GM23338 (cell line): ENCODE measurements at regions not wholly inside any gene's neighbourhood (a gene's known extent, or its start where the extent isn't known, plus 50 kb on each side); places are given as distances from the start of the nearest gene placed in this dataset.

ENCODE experiments used
- ATAC-seq: fragments of 200-7000 bp; cut with Tn5 transposase; 3 replicates; pipeline ENCODE4 v1.9.1; 2020
- DNase-seq: peaks from one replicate; pipeline ENCODE4 v3.0.0-alpha.2; 2015; ENCODE audit warnings: low spot score
- H2AFZ ChIP-seq: fragments of 200-600 bp; sonication (generic); 2 replicates; pipeline ENCODE4 v1.8.0; 2016; ENCODE audit warnings: antibody characterized with exemption, mild to moderate bottlenecking, moderate library complexity
- H3F3A ChIP-seq: fragments of 200-600 bp; sonication (generic); replicated peaks from 2 replicates; pipeline ENCODE4 v1.8.0; 2017; ENCODE audit warnings: antibody characterized with exemption, mixed run types, low read depth
- H3K27ac ChIP-seq: fragments of 200-600 bp; sonication (generic); 2 replicates; pipeline ENCODE4 v1.6.1; 2016; ENCODE audit warnings: low read depth
- H3K27me3 ChIP-seq: fragments of 200-600 bp; sonication (generic); 2 replicates; pipeline ENCODE4 v1.8.0; 2016; ENCODE audit warnings: mild to moderate bottlenecking, mixed run types, moderate library complexity; ENCODE audit not compliant: insufficient read depth
- H3K36me3 ChIP-seq: fragments of 200-600 bp; sonication (generic); 2 replicates; pipeline ENCODE4 v1.8.0; 2016; ENCODE audit warnings: mild to moderate bottlenecking; ENCODE audit not compliant: insufficient read depth
- H3K4me1 ChIP-seq: fragments of 200-600 bp; sonication (generic); 2 replicates; pipeline ENCODE4 v1.8.0; 2016; ENCODE audit warnings: mild to moderate bottlenecking, moderate library complexity; ENCODE audit not compliant: insufficient read depth
- H3K4me2 ChIP-seq: fragments of 200-600 bp; sonication (generic); 2 replicates; pipeline ENCODE4 v1.7.1; 2017; ENCODE audit warnings: mixed run types
- H3K4me3 ChIP-seq: fragments of 200-600 bp; sonication (generic); 2 replicates; pipeline ENCODE4 v1.6.1; 2016; ENCODE audit warnings: mixed run types
- H3K79me2 ChIP-seq: fragments of 200-600 bp; sonication (generic); replicated peaks from 2 replicates; pipeline ENCODE4 v1.8.0; 2017; ENCODE audit warnings: mild to moderate bottlenecking; ENCODE audit not compliant: insufficient read depth
- H3K9me2 ChIP-seq: fragments of 200-600 bp; sonication (generic); 2 replicates; pipeline ENCODE4 v1.8.0; 2017; ENCODE audit not compliant: insufficient read depth
- H4K20me1 ChIP-seq: fragments of 200-600 bp; sonication (generic); replicated peaks from 2 replicates; pipeline ENCODE4 v1.8.0; 2017; ENCODE audit warnings: mild to moderate bottlenecking; ENCODE audit not compliant: insufficient read depth
- H3K27ac Mint-ChIP-seq: 2 replicates; pipeline ENCODE4 v1.8.0; 2020; ENCODE audit warnings: inconsistent platforms, mild to moderate bottlenecking, moderate library complexity, mixed read lengths
- H3K27me3 Mint-ChIP-seq: 3 replicates; pipeline ENCODE4 v1.8.0; 2022; ENCODE audit warnings: low read depth, mild to moderate bottlenecking, moderate library complexity, mixed read lengths, inconsistent platforms; ENCODE audit not compliant: insufficient read depth, poor library complexity
- H3K36me3 Mint-ChIP-seq: 3 replicates; pipeline ENCODE4 v1.8.0; 2021; ENCODE audit warnings: low read depth, mild to moderate bottlenecking, inconsistent platforms, moderate library complexity, mixed read lengths
- H3K4me1 Mint-ChIP-seq: 3 replicates; pipeline ENCODE4 v1.8.0; 2020; ENCODE audit warnings: mild to moderate bottlenecking, inconsistent platforms, mixed read lengths
- H3K4me3 Mint-ChIP-seq: 3 replicates; pipeline ENCODE4 v1.8.0; 2021; ENCODE audit warnings: moderate library complexity, mild to moderate bottlenecking, inconsistent platforms, mixed read lengths
- H3K9me3 Mint-ChIP-seq: 3 replicates; pipeline ENCODE4 v1.8.0; 2020; ENCODE audit warnings: moderate library complexity, mild to moderate bottlenecking, inconsistent platforms, mixed read lengths
- CREB1 ChIP-seq: fragments of 250-450 bp; sonication (Bioruptor Pico); IDR thresholded peaks from 2 replicates; pipeline ENCODE4 v1.5.0; 2020; ENCODE audit warnings: low read depth, mild to moderate bottlenecking, moderate library complexity
- JUNB ChIP-seq: IDR thresholded peaks from one replicate; pipeline ENCODE4 v1.6.1; 2016; ENCODE audit warnings: antibody characterized with exemption; ENCODE audit not compliant: unreplicated experiment
- POLR2AphosphoS5 ChIP-seq: IDR thresholded peaks from 2 replicates; pipeline ENCODE4 v1.6.1; 2016; ENCODE audit warnings: antibody characterized with exemption, low read depth
- STAT1 ChIP-seq: IDR thresholded peaks from one replicate; pipeline ENCODE4 v1.6.1; 2016; ENCODE audit warnings: antibody characterized with exemption; ENCODE audit not compliant: unreplicated experiment
- TF ChIP-seq, protein P1 (sequence below): IDR thresholded peaks from 2 replicates; pipeline ENCODE4 v1.6.1; 2016; ENCODE audit warnings: antibody characterized with exemption
- TF ChIP-seq, protein P2 (sequence below), 2 experiments: fragments of 200-600 bp in 1 of 2; sonication (generic) in 1 of 2; conservative IDR thresholded peaks; 2 replicates each; pipeline versions ENCODE4 v1.5.1 to v1.6.1; 2016 to 2017; ENCODE audit warnings: antibody characterized with exemption in 2 of 2, low read depth in 2 of 2, mild to moderate bottlenecking in 2 of 2, moderate library complexity in 1 of 2
- TF ChIP-seq, protein P3 (sequence below): fragments of 250-450 bp; sonication (Bioruptor Pico); IDR thresholded peaks from 2 replicates; pipeline ENCODE4 v1.5.0; 2020; ENCODE audit warnings: mild to moderate bottlenecking, moderate library complexity

DNA sequence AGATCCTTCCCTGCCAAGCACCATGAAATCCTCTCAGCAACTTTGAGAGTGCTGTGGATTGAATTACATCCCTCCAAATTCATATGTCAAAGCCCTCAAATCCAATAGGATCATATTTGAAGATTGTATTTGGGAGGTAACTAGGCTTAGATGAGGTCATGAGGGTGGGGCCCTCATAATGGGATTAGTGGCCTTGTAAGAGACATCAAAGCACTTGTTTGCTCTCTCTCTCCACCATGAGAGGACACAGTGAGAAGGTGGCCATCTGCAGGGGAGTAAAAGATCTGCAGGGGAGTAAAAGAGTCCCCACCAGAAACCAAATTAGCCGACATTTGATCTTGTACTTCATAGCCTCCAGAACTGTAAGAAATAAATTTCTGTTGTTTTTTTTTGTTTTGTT lies 298.2 kb downstream of the SAMD5 start:
- Histone ChIP-seq H2AFZ (no peak overlapping the region), H3K79me2 (no peaks in the 10 kb centered on the region), H3K27ac (no peak overlapping the region), H3K9me2 (no peaks in the 10 kb centered on the region), H3K4me3 (no peak overlapping the region), H3K27me3 (no peaks in the 10 kb centered on the region), H3K4me1 (no peaks in the 10 kb centered on the region), H4K20me1 (no peaks in the 10 kb centered on the region), H3K36me3 (no peaks in the 10 kb centered on the region), H3K4me2 (no peak overlapping the region), H3F3A (no peaks in the 10 kb centered on the region)
- no peaks in the 10 kb centered on the region for H3K27me3 Mint-ChIP-seq
- no peaks in the 10 kb centered on the region for H3K36me3 Mint-ChIP-seq
- TF ChIP-seq JUNB: no peak
- TF ChIP-seq, protein P1, sequence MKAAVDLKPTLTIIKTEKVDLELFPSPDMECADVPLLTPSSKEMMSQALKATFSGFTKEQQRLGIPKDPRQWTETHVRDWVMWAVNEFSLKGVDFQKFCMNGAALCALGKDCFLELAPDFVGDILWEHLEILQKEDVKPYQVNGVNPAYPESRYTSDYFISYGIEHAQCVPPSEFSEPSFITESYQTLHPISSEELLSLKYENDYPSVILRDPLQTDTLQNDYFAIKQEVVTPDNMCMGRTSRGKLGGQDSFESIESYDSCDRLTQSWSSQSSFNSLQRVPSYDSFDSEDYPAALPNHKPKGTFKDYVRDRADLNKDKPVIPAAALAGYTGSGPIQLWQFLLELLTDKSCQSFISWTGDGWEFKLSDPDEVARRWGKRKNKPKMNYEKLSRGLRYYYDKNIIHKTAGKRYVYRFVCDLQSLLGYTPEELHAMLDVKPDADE: no peak
- TF ChIP-seq, protein P2, sequence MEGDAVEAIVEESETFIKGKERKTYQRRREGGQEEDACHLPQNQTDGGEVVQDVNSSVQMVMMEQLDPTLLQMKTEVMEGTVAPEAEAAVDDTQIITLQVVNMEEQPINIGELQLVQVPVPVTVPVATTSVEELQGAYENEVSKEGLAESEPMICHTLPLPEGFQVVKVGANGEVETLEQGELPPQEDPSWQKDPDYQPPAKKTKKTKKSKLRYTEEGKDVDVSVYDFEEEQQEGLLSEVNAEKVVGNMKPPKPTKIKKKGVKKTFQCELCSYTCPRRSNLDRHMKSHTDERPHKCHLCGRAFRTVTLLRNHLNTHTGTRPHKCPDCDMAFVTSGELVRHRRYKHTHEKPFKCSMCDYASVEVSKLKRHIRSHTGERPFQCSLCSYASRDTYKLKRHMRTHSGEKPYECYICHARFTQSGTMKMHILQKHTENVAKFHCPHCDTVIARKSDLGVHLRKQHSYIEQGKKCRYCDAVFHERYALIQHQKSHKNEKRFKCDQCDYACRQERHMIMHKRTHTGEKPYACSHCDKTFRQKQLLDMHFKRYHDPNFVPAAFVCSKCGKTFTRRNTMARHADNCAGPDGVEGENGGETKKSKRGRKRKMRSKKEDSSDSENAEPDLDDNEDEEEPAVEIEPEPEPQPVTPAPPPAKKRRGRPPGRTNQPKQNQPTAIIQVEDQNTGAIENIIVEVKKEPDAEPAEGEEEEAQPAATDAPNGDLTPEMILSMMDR (conservative IDR thresholded peaks at IDR 0.05; ENCODE audit: low read depth in 2 of 2): peak; percentile 38 to 39; a peak in 3 of 4 replicates
- no peak for TF ChIP-seq CREB1
- no peak for TF ChIP-seq POLR2AphosphoS5
- H3K4me1 Mint-ChIP-seq: no peaks in the 10 kb centered on the region
- H3K27ac Mint-ChIP-seq: no peak overlapping the region
- no peak for ATAC-seq
- peaks cover 8% of the 10 kb centered on the region for H3K9me3 Mint-ChIP-seq
- DNase-seq: no peak
- no peak overlapping the region for H3K4me3 Mint-ChIP-seq

DNA sequence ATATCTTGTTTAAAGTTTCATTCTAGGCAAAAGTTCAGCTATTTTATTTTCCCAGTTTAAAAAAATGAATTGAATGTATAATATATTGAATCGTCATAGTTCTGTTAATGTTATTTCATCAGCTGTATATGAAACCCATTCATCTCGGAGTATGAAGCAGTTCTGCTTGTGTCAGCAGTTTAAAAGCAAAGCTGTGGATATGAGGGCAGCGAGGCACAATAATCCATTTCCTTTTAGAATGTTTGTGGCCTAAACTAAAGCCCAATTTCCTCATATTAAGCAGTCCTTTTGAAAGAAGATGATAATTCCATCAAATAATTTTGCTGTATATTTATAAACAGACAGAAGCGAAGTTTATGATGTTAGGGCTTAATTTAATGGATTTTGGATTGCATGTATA lies 300.1 kb downstream of the SAMD5 start:
- Histone ChIP-seq H3K27me3 (no peaks in the 10 kb centered on the region), H3K36me3 (no peaks in the 10 kb centered on the region), H3K9me2 (no peaks in the 10 kb centered on the region), H3K79me2 (no peaks in the 10 kb centered on the region), H3K4me1 (no peaks in the 10 kb centered on the region), H3K27ac (no peak overlapping the region), H4K20me1 (no peaks in the 10 kb centered on the region), H3K4me3 (no peak overlapping the region), H2AFZ (no peak overlapping the region), H3F3A (no peaks in the 10 kb centered on the region), H3K4me2 (no peak overlapping the region)
- TF ChIP-seq, protein P3, sequence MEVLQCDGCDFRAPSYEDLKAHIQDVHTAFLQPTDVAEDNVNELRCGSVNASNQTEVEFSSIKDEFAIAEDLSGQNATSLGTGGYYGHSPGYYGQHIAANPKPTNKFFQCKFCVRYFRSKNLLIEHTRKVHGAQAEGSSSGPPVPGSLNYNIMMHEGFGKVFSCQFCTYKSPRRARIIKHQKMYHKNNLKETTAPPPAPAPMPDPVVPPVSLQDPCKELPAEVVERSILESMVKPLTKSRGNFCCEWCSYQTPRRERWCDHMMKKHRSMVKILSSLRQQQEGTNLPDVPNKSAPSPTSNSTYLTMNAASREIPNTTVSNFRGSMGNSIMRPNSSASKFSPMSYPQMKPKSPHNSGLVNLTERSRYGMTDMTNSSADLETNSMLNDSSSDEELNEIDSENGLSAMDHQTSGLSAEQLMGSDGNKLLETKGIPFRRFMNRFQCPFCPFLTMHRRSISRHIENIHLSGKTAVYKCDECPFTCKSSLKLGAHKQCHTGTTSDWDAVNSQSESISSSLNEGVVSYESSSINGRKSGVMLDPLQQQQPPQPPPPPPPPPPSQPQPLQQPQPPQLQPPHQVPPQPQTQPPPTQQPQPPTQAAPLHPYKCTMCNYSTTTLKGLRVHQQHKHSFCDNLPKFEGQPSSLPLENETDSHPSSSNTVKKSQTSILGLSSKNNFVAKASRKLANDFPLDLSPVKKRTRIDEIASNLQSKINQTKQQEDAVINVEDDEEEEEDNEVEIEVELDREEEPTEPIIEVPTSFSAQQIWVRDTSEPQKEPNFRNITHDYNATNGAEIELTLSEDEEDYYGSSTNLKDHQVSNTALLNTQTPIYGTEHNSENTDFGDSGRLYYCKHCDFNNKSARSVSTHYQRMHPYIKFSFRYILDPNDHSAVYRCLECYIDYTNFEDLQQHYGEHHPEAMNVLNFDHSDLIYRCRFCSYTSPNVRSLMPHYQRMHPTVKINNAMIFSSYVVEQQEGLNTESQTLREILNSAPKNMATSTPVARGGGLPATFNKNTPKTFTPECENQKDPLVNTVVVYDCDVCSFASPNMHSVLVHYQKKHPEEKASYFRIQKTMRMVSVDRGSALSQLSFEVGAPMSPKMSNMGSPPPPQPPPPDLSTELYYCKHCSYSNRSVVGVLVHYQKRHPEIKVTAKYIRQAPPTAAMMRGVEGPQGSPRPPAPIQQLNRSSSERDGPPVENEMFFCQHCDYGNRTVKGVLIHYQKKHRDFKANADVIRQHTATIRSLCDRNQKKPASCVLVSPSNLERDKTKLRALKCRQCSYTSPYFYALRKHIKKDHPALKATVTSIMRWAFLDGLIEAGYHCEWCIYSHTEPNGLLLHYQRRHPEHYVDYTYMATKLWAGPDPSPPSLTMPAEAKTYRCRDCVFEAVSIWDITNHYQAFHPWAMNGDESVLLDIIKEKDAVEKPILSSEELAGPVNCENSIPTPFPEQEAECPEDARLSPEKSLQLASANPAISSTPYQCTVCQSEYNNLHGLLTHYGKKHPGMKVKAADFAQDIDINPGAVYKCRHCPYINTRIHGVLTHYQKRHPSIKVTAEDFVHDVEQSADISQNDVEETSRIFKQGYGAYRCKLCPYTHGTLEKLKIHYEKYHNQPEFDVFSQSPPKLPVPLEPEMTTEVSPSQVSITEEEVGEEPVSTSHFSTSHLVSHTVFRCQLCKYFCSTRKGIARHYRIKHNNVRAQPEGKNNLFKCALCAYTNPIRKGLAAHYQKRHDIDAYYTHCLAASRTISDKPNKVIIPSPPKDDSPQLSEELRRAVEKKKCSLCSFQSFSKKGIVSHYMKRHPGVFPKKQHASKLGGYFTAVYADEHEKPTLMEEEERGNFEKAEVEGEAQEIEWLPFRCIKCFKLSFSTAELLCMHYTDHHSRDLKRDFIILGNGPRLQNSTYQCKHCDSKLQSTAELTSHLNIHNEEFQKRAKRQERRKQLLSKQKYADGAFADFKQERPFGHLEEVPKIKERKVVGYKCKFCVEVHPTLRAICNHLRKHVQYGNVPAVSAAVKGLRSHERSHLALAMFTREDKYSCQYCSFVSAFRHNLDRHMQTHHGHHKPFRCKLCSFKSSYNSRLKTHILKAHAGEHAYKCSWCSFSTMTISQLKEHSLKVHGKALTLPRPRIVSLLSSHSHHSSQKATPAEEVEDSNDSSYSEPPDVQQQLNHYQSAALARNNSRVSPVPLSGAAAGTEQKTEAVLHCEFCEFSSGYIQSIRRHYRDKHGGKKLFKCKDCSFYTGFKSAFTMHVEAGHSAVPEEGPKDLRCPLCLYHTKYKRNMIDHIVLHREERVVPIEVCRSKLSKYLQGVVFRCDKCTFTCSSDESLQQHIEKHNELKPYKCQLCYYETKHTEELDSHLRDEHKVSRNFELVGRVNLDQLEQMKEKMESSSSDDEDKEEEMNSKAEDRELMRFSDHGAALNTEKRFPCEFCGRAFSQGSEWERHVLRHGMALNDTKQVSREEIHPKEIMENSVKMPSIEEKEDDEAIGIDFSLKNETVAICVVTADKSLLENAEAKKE (CRISPR knock-in tag): no peak
- TF ChIP-seq STAT1 (no peak), JUNB (no peak), POLR2AphosphoS5 (no peak)
- TF ChIP-seq, protein P2 (conservative IDR thresholded peaks at IDR 0.05; ENCODE audit: low read depth in 2 of 2): no peak
- TF ChIP-seq, protein P1: no peak
- Mint-ChIP-seq H3K4me1 (no peaks in the 10 kb centered on the region), H3K27ac (no peak overlapping the region), H3K36me3 (no peaks in the 10 kb centered on the region), H3K27me3 (no peaks in the 10 kb centered on the region), H3K9me3 (peaks cover 8% of the 10 kb centered on the region), H3K4me3 (no peak overlapping the region)
- ATAC-seq (no peak), DNase-seq (no peak)
